Endothelial cell of umbilical vein (primary cell): ENCODE measurements at regions not wholly inside any gene's neighbourhood (a gene's known extent, or its start where the extent isn't known, plus 50 kb on each side); places are given as distances from the start of the nearest gene placed in this dataset.
"Not testable (repeated sequence)": the region's sequence is repeated elsewhere in the genome, so short reads cannot be mapped to it uniquely, and the experiment has no call there.

Experiments
- BruUV-seq: library from RNA; stranded (reverse); fragments of 400-500 nt; replicated peaks from 2 replicates; lab custom pipeline; 2021; lab: Mats Ljungman, UMichigan
- CTCF ChIA-PET: fragments of 300-600, 350-600 bp; sonication (Branson Sonifier 250); formaldehyde crosslinking; loops from one replicate; lab custom pipeline; 2021; ENCODE audit warnings: antibody characterized with exemption, inconsistent platforms; lab: Charles Lee
- POLR2A ChIA-PET: fragments of 300-600, 350-600 bp; sonication (Branson Sonifier 250); formaldehyde crosslinking; loops from one replicate; lab custom pipeline; 2021; ENCODE audit warnings: antibody characterized with exemption, inconsistent platforms; lab: Charles Lee
- DNase-seq: peaks from one replicate; pipeline ENCODE4 v3.0.0-alpha.2; 2011; ENCODE audit warnings: low read depth, low spot score
- FAIRE-seq: peaks from 2 replicates; lab custom pipeline; 2011; peaks lifted over from hg19 to GRCh38; lab: Jason Lieb, UNC
- H2AFZ ChIP-seq: 2 replicates; pipeline ENCODE4 v1.6.0; 2012; ENCODE audit warnings: low read depth, low read length, control low read depth, inconsistent platforms
- H3K27ac ChIP-seq: 2 replicates; pipeline ENCODE4 v1.5.1; 2011; ENCODE audit warnings: low read depth, mild to moderate bottlenecking, control low read depth, low read length, moderate library complexity; ENCODE audit not compliant: insufficient read depth
- H3K27me3 ChIP-seq, 2 experiments: 2 replicates each; pipeline versions ENCODE4 v1.6.0 to v1.6.1; 2011; ENCODE audit warnings: low read length in 2 of 2, mixed read lengths in 1 of 2; ENCODE audit not compliant: control insufficient read depth in 2 of 2, insufficient read depth in 2 of 2
- H3K36me3 ChIP-seq, 2 experiments: 2 replicates in 1 of 2; 3 replicates in 1 of 2; pipeline ENCODE4 v1.5.1; 2011; ENCODE audit warnings: low read length in 2 of 2, mild to moderate bottlenecking in 1 of 2, moderate library complexity in 1 of 2; ENCODE audit not compliant: control insufficient read depth in 2 of 2, insufficient read depth in 2 of 2; ENCODE audit errors: extremely low read depth in 1 of 2
- H3K4me1 ChIP-seq: 3 replicates; pipeline ENCODE4 v1.5.1; 2011; ENCODE audit warnings: mild to moderate bottlenecking, low read length; ENCODE audit not compliant: control insufficient read depth, insufficient read depth; ENCODE audit errors: extremely low read depth
- H3K4me2 ChIP-seq: 2 replicates; pipeline ENCODE4 v1.6.1; 2011; ENCODE audit warnings: low read length, control low read depth, mixed read lengths; ENCODE audit not compliant: insufficient read depth
- H3K4me3 ChIP-seq, 3 experiments: fragments of 200-600 bp in 1 of 3; sonication (generic), shearing (Covaris generic) in 1 of 3; replicated peaks in 1 of 3; 2 replicates each; pipeline ENCODE4 v1.5.1; 2011 to 2016; ENCODE audit warnings: control low read depth in 3 of 3, low read length in 3 of 3, mild to moderate bottlenecking in 2 of 3, inconsistent platforms in 1 of 3, low read depth in 1 of 3, moderate library complexity in 1 of 3; ENCODE audit not compliant: insufficient read depth in 1 of 3
- H3K79me2 ChIP-seq: 2 replicates; pipeline ENCODE4 v1.6.0; 2012; ENCODE audit warnings: low read length, inconsistent platforms; ENCODE audit not compliant: control insufficient read depth, insufficient read depth
- H3K9ac ChIP-seq: replicated peaks from 2 replicates; pipeline ENCODE3; 2011; ENCODE audit warnings: low read length, control low read depth; ENCODE audit not compliant: insufficient read depth; ENCODE audit errors: extremely low read depth
- H3K9me1 ChIP-seq: replicated peaks from 3 replicates; pipeline ENCODE4 v1.6.0; 2011; ENCODE audit warnings: mild to moderate bottlenecking, low read length; ENCODE audit not compliant: control insufficient read depth, insufficient read depth; ENCODE audit errors: extremely low read depth
- H3K9me3 ChIP-seq: replicated peaks from 2 replicates; pipeline ENCODE4 v1.5.1; 2012; ENCODE audit warnings: low read length, inconsistent platforms; ENCODE audit not compliant: control insufficient read depth, insufficient read depth
- H4K20me1 ChIP-seq: replicated peaks from 2 replicates; pipeline ENCODE3; 2011; ENCODE audit warnings: mild to moderate bottlenecking, low read length; ENCODE audit not compliant: control insufficient read depth, insufficient read depth; ENCODE audit errors: extremely low read depth
- CTCF ChIP-seq, 2 donors: IDR thresholded peaks; 1 replicate in 1 of 2; 2 replicates in 1 of 2; pipeline ENCODE4 v1.5.1; 2011; ENCODE audit warnings: low read length in 2 of 2, mild to moderate bottlenecking in 2 of 2, moderate library complexity in 2 of 2, control low read depth in 1 of 2, inconsistent platforms in 1 of 2, low read depth in 1 of 2; ENCODE audit not compliant: insufficient read depth in 1 of 2; ENCODE audit errors: extremely low read depth in 1 of 2
- EZH2 ChIP-seq: IDR thresholded peaks from 2 replicates; pipeline ENCODE4 v1.6.1; 2012; ENCODE audit warnings: borderline replicate concordance, low read depth, mild to moderate bottlenecking, moderate library complexity, low read length, inconsistent platforms; ENCODE audit not compliant: severe bottlenecking
- FOS ChIP-seq: IDR thresholded peaks from 2 replicates; pipeline ENCODE4 v1.6.1; 2011; ENCODE audit warnings: mild to moderate bottlenecking, low read length, moderate library complexity, borderline replicate concordance; ENCODE audit not compliant: insufficient read depth
- JUN ChIP-seq: IDR thresholded peaks from 2 replicates; pipeline ENCODE4 v1.6.1; 2011; ENCODE audit warnings: borderline replicate concordance, low read depth; ENCODE audit not compliant: insufficient read length, insufficient read depth
- MYC ChIP-seq: IDR thresholded peaks from one replicate; pipeline ENCODE4 v1.6.1; 2011; ENCODE audit warnings: mild to moderate bottlenecking, low read depth, low read length
- POLR2A ChIP-seq: IDR thresholded peaks from 2 replicates; pipeline ENCODE4 v1.6.1; 2012; ENCODE audit warnings: low read depth, mild to moderate bottlenecking, control low read depth, low read length
- POLR2AphosphoS5 ChIP-seq: IDR thresholded peaks from 2 replicates; pipeline ENCODE4 v1.6.1; 2012; ENCODE audit warnings: low read depth, mild to moderate bottlenecking, control low read depth, low read length, moderate library complexity; ENCODE audit not compliant: insufficient read depth
- dilution Hi-C: fragments of 300-500 bp; cut with MboI; formaldehyde crosslinking; loops from one replicate; pipeline ENCODE4 v1.15.0; 2019; ENCODE audit warnings: low sequenced_read_pairs; ENCODE audit not compliant: extremely low pct_ligation_motif_present
- intact Hi-C: fragments of 100-400 bp; cut with micrococcal nuclease; formaldehyde crosslinking; loops from one replicate; pipeline ENCODE4 v1.10.0; 2022
- TF ChIP-seq, protein P1 (sequence below): IDR thresholded peaks from 2 replicates; pipeline ENCODE4 v1.6.1; 2011; ENCODE audit not compliant: insufficient read depth, insufficient read length

DNA sequence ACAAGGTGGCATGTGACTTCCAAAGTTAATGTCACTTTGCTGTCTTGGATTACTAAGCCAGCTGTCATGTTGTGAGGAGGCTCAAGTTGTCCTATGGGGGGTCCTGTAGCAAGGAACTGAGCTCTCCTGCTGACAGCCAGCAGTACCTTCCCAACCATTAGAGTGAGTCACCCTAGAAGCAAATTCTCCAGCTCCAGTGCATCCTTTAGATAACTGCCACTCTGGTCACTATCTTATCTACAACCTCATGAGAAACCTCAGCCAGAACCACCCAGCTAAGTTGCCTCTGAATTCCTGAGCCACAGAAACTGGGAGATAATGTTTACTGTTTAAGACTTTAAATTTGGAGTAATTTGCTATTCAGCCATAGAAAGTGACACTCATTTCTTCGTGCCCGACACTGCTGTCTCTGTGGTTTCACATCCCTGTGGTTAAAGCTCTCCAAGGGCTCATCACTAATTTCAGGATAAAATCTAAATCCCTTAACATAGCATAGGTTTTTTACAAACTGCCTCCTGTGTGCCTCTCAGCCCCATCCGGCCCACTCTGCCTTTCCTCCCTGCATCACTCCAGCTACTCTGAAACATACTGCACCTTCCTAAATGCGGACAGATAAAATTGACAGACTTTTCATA, 83.5 kb downstream of the PRR15 start:
- Histone ChIP-seq H3K79me2 (no peaks in the 10 kb centered on the region), H3K9ac (no peak overlapping the region), H3K36me3 (no peaks in the 10 kb centered on the region), H4K20me1 (no peaks in the 10 kb centered on the region), H3K4me3 (no peak overlapping the region), H2AFZ (no peak overlapping the region), H3K9me3 (no peaks in the 10 kb centered on the region), H3K27ac (no peak overlapping the region), H3K9me1 (no peaks in the 10 kb centered on the region), H3K4me1 (no peaks in the 10 kb centered on the region), H3K4me2 (no peak overlapping the region), H3K27me3 (no peaks in the 10 kb centered on the region)
- TF ChIP-seq JUN (no peak), MYC (no peak), FOS (no peak), POLR2AphosphoS5 (no peak), POLR2A (no peak), CTCF (IDR thresholded peaks at IDR 0.05; ENCODE audit: extremely low read depth in 1 of 2, insufficient read depth in 1 of 2, low read depth in 1 of 2, low read length in 2 of 2) (no peak), EZH2 (no peak)
- TF ChIP-seq, protein P1, sequence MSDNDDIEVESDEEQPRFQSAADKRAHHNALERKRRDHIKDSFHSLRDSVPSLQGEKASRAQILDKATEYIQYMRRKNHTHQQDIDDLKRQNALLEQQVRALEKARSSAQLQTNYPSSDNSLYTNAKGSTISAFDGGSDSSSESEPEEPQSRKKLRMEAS: no peak
- FAIRE-seq: no peak
- no TSS peak for BruUV-seq
- intact Hi-C loops: no loop called here
- ChIA-PET CTCF (interaction anchor here (1.5 to 3.3 kb wide), 2 partner anchors 11 to 231 kb away, joined by 5 to 13 read pairs; no protein-coding TSS in a partner anchor), POLR2A (no interaction called here)
- dilution Hi-C loops: no loop called here
- no peak for DNase-seq

- not testable (repeated sequence) for BruUV-seq
Measured at GRCh38 chr7:29647691-29648210, 84.1 kb downstream of the PRR15 start.

More at GRCh38 chr7:29647691-29648210, 84.1 kb downstream of the PRR15 start:
- dilution Hi-C loops, H3K4me3 ChIP-seq, H3K9me1 ChIP-seq, POLR2A ChIA-PET, H3K4me1 ChIP-seq, H3K9ac ChIP-seq, H2AFZ ChIP-seq, FAIRE-seq, H4K20me1 ChIP-seq, H3K27me3 ChIP-seq, intact Hi-C loops, H3K9me3 ChIP-seq, H3K79me2 ChIP-seq, DNase-seq, H3K4me2 ChIP-seq, H3K36me3 ChIP-seq, H3K27ac ChIP-seq: not testable (repeated sequence)
- CTCF ChIA-PET: interaction anchor here (1.5 to 3.3 kb wide), 2 partner anchors 12 to 230 kb away, joined by 5 to 13 read pairs; no protein-coding TSS in a partner anchor
